PFSK-1 (cell line): ENCODE measurements at regions not wholly inside any gene's neighbourhood (a gene's known extent, or its start where the extent isn't known, plus 50 kb on each side); places are given as distances from the start of the nearest gene placed in this dataset.

Source experiments
- FOXP2 ChIP-seq: optimal IDR thresholded peaks from 2 replicates; pipeline ENCODE3; 2011; ENCODE audit warnings: borderline replicate concordance, control low read depth, inconsistent platforms; ENCODE audit not compliant: insufficient read depth; ENCODE audit errors: extremely low read length, extremely low read depth
- POLR2AphosphoS5 ChIP-seq: IDR thresholded peaks from 2 replicates; pipeline ENCODE4 v1.6.1; 2012; ENCODE audit warnings: low read depth, mild to moderate bottlenecking, control low read depth, low read length, moderate library complexity
- SIN3A ChIP-seq: IDR thresholded peaks from 2 replicates; pipeline ENCODE4 v1.6.1; 2012; ENCODE audit warnings: mild to moderate bottlenecking, low read length, moderate library complexity, borderline replicate concordance; ENCODE audit not compliant: insufficient read depth
- TAF1 ChIP-seq: IDR thresholded peaks from 2 replicates; pipeline ENCODE4 v1.6.1; 2012; ENCODE audit warnings: low read length, control low read depth, borderline replicate concordance; ENCODE audit not compliant: insufficient read depth
- TF ChIP-seq, protein P1 (sequence below), 2 experiments: IDR thresholded peaks; 2 replicates each; pipeline versions ENCODE4 v1.6.1 to v1.8.0; 2011 to 2012; ENCODE audit warnings: low read depth in 2 of 2, low read length in 2 of 2, control low read depth in 1 of 2, inconsistent platforms in 1 of 2, mild to moderate bottlenecking in 1 of 2, moderate library complexity in 1 of 2; ENCODE audit not compliant: insufficient read depth in 1 of 2

DNA sequence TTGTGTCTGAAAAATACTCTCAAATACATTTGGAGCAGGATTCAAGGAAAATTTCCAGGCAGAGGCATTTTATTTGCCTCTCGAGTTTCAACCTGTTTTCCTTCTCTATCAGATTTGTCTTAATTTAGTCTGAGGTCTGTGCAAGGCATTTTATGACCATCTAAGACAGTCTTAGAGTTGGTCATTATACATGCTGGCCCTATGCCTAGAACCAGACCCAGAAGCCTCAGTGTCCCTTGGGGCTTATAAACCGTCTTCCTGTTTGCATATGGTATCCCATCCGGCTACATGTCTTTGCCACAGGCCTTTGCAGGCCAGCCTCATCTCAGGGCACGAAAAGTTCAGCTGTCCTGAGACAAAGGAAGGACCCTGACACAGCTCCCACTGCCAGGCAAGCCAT is 346.1 kb downstream of the SIPA1L2 start:
- TF ChIP-seq, protein P1, sequence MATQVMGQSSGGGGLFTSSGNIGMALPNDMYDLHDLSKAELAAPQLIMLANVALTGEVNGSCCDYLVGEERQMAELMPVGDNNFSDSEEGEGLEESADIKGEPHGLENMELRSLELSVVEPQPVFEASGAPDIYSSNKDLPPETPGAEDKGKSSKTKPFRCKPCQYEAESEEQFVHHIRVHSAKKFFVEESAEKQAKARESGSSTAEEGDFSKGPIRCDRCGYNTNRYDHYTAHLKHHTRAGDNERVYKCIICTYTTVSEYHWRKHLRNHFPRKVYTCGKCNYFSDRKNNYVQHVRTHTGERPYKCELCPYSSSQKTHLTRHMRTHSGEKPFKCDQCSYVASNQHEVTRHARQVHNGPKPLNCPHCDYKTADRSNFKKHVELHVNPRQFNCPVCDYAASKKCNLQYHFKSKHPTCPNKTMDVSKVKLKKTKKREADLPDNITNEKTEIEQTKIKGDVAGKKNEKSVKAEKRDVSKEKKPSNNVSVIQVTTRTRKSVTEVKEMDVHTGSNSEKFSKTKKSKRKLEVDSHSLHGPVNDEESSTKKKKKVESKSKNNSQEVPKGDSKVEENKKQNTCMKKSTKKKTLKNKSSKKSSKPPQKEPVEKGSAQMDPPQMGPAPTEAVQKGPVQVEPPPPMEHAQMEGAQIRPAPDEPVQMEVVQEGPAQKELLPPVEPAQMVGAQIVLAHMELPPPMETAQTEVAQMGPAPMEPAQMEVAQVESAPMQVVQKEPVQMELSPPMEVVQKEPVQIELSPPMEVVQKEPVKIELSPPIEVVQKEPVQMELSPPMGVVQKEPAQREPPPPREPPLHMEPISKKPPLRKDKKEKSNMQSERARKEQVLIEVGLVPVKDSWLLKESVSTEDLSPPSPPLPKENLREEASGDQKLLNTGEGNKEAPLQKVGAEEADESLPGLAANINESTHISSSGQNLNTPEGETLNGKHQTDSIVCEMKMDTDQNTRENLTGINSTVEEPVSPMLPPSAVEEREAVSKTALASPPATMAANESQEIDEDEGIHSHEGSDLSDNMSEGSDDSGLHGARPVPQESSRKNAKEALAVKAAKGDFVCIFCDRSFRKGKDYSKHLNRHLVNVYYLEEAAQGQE (IDR thresholded peaks at IDR 0.05; ENCODE audit: insufficient read depth in 1 of 2, low read depth in 2 of 2, low read length in 2 of 2) = no peak
- TF ChIP-seq TAF1 (no peak), POLR2AphosphoS5 (no peak), SIN3A (no peak), FOXP2 (no peak)
